ENCODE measurements at regions not wholly inside any gene's neighbourhood (a gene's known extent, or its start where the extent isn't known, plus 50 kb on each side); places are given as distances from the start of the nearest gene placed in this dataset.
"Not testable (repeated sequence)": the region's sequence is repeated elsewhere in the genome, so short reads cannot be mapped to it uniquely, and the experiment has no call there.

DNA sequence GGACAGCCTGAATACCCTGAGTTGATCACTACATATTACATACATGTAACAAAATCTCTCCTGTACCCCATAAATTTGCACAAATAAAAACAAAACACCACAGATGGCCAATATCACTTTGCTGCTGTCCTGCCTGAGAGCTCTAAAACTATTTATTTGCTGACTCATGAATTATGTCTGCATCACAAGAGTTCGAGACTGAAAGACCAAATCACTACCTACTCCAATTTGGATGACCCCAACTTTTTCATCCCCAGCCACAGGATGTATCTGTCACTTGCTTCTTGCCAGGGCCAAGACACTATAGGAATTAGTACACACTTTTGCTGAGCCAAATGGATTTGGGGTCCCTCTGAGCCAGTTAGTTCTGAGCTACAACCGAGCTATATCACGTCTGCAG is 409.7 kb upstream of the NFE2L3 start:
- no peak for DNase-seq (ENCODE audit: low read depth)
- H3K4me3 ChIP-seq (ENCODE audit: control insufficient read depth, low read depth, low read length) = no peak overlapping the region
- TF ChIP-seq, protein P1, sequence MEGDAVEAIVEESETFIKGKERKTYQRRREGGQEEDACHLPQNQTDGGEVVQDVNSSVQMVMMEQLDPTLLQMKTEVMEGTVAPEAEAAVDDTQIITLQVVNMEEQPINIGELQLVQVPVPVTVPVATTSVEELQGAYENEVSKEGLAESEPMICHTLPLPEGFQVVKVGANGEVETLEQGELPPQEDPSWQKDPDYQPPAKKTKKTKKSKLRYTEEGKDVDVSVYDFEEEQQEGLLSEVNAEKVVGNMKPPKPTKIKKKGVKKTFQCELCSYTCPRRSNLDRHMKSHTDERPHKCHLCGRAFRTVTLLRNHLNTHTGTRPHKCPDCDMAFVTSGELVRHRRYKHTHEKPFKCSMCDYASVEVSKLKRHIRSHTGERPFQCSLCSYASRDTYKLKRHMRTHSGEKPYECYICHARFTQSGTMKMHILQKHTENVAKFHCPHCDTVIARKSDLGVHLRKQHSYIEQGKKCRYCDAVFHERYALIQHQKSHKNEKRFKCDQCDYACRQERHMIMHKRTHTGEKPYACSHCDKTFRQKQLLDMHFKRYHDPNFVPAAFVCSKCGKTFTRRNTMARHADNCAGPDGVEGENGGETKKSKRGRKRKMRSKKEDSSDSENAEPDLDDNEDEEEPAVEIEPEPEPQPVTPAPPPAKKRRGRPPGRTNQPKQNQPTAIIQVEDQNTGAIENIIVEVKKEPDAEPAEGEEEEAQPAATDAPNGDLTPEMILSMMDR (IDR thresholded peaks at IDR 0.05; ENCODE audit: control insufficient read depth, insufficient read depth, low read depth, low read length, missing control alignments) = no peak

DNA sequence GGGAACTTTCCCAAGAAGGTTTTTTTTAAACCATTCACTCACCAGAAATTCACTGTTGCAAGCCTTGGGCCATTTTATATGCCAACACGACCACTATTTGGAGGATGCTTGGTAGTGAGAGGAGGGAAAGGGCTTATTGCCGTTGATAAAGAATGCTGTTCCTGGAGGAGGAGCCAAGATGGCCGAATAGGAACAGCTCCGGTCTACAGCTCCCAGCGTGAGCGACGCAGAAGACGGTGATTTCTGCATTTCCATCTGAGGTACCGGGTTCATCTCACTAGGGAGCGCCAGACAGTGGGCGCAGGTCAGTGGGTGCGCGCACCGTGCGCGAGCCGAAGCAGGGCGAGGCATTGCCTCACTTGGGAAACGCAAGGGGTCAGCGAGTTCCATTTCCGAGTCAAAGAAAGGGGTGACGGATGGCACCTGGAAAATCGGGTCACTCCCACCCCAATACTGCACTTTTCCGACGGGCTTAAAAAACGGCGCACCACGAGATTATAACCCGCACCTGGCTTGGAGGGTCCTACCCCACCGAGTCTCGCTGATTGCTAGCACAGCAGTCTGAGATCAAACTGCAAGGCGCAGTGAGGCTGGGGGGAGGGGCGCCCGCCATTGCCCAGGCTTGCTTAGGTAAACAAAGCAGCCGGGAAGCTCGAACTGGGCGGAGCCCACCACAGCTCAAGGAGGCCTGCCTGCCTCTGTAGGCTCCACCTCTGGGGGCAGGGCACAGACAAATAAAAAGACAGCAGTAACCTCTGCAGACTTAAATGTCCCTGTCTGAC is 408.1 kb upstream of the NFE2L3 start:
- not testable (repeated sequence) for DNase-seq (ENCODE audit: low read depth); H3K4me3 ChIP-seq (ENCODE audit: control insufficient read depth, low read depth, low read length)

DNA sequence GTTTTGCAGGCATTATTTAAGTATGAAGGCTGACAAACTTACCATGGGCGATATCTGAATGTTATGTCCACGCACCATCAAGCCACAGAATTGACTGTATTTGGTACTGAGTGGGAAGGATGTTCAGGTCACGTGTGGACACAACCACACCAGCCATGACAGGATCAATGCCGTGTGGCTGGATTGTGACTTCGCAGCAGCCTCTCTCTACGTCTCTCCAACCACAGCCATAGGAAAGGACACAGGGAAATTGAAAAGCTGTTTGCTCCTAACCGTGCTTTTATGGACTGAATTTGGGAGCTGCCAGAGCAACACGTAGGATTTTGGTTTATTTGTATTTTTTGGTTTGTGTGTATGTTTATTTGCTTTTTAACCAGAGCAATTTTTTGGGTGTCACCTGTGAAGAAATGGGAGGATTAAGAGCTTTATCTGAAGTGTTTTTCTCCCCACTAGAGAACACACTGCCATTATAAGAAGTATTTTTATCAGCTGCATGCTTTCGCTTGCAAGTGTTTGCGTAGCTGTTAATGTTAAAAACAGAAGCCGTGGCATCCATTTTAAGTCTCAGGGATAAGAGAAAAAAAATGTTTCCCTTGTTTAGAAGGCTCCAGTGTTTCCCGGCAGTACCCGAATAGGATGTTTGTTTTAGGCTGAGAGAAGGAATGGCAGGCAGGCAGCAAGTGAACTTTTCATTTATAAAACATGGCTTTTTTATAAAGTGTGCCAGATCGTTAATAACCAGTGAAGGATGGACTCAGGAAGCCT is 401.1 kb upstream of the NFE2L3 start:
- no peak for DNase-seq (ENCODE audit: low read depth)
- H3K4me3 ChIP-seq (ENCODE audit: control insufficient read depth, low read depth, low read length) = no peak overlapping the region
- TF ChIP-seq, protein P1 (IDR thresholded peaks at IDR 0.05; ENCODE audit: control insufficient read depth, insufficient read depth, low read depth, low read length, missing control alignments) = no peak

DNA sequence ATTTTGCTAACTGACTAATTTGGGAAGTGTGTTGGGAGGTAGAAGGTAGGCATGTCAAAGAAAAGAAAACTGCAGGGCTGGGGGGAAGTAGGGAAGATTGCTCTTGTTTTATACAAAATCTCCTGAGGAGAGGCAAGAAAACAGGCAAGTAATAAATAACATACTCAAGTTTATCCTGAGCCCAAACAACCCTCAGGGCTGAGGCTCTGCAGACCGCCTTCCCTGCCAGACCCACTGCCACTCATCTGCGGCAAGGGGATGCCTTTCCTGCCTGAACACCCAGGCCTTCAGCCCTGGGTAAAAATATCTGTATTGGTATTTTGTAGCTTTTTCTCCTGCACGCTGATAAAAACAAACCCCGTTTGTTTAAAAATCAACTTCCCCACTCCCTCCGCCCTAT is 399.8 kb upstream of the NFE2L3 start:
- DNase-seq (ENCODE audit: low read depth) = no peak
- TF ChIP-seq, protein P1 (IDR thresholded peaks at IDR 0.05; ENCODE audit: control insufficient read depth, insufficient read depth, low read depth, low read length, missing control alignments) = no peak
- no peak overlapping the region for H3K4me3 ChIP-seq (ENCODE audit: control insufficient read depth, low read depth, low read length)

DNA sequence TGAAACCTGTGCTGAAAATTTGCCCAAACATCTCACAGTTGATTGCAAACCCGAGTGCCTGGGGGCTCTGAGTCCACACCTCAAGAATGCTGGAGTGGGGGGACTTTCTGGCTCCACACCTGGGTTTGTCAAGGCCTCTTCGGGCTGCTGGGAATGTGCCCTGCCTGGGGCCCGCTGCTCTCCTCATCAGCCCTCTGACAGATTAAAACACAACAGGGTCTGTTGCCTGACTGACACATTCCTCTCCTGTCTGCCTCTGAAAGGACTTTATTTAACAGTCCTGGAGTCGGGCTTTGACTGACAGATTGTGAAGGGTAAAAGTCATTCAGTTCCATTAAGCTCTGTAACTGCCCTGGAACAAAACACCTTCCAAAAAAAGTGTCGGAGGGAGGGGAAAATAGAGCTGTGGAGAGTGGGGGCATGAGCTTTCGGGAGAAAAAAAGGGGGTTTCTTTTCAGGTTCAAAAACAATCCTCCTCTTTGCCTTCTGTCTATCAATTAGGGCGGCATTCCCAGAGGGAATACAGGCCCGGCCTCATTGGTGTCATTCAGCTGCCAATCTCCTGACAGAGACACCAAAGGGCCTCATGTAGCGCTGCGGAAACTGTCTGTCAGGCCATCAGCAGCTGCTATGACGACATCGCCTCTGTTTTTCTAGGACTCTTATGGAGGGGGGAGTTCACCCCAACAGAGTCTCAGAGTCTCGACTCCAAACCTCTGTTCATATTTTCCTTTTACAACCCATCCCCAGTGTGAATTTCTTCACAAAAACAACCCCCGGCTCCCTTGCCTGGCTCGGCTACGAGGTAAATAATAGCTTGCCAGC is 398.8 kb upstream of the NFE2L3 start:
- TF ChIP-seq, protein P1 (IDR thresholded peaks at IDR 0.05; ENCODE audit: control insufficient read depth, insufficient read depth, low read depth, low read length, missing control alignments) = no peak
- no peak for DNase-seq (ENCODE audit: low read depth)
- no peak overlapping the region for H3K4me3 ChIP-seq (ENCODE audit: control insufficient read depth, low read depth, low read length)

DNA sequence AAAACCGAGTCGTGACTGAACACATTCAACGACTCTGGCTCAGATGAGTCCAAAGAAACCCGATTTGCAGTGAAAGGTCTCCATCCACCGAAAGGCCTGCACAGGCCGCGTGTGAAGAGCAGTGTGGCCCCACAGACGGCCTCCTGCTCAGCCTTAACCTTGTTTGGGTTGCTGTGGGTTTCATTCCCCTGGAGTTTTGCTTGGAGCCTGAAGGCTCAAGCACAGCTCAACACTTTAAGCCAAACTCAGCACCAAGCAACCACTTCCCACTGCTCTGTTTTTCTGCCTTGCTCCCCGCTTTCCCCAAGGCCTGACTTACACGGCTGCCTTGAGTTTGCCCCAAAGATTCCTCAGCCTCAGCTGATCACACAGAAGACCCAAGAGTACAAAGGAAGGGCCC is 398.2 kb upstream of the NFE2L3 start:
- no peak for DNase-seq (ENCODE audit: low read depth)
- TF ChIP-seq, protein P1 (IDR thresholded peaks at IDR 0.05; ENCODE audit: control insufficient read depth, insufficient read depth, low read depth, low read length, missing control alignments) = no peak
- no peak overlapping the region for H3K4me3 ChIP-seq (ENCODE audit: control insufficient read depth, low read depth, low read length)
